Ascending aorta (tissue), 2 donors: ENCODE measurements at regions not wholly inside any gene's neighbourhood (a gene's known extent, or its start where the extent isn't known, plus 50 kb on each side); places are given as distances from the start of the nearest gene placed in this dataset.

ENCODE experiments used
- DNase-seq, 2 donors: peaks; one replicate each; pipeline ENCODE4 v3.0.0-alpha.2; 2019; ENCODE audit warnings: low spot score in 2 of 2
- H3K27ac ChIP-seq, 2 donors: fragments of 200-600 bp; sonication (generic); one replicate each; pipeline ENCODE4 v1.5.1; 2016 to 2017; ENCODE audit warnings: mild to moderate bottlenecking in 1 of 2
- H3K27me3 ChIP-seq: fragments of 200-600 bp; sonication (generic); one replicate; pipeline ENCODE4 v1.5.1; 2017
- H3K36me3 ChIP-seq, 2 donors: fragments of 200-600 bp; sonication (generic); one replicate each; pipeline ENCODE4 v1.5.1; 2016
- H3K4me1 ChIP-seq, 2 donors: fragments of 200-600 bp; sonication (generic); one replicate each; pipeline ENCODE4 v1.5.1; 2016 to 2017; ENCODE audit warnings: mild to moderate bottlenecking in 1 of 2
- H3K4me3 ChIP-seq, 2 donors: fragments of 200-600 bp; sonication (generic); one replicate each; pipeline ENCODE4 v1.5.1; 2016 to 2017; ENCODE audit warnings: mild to moderate bottlenecking in 1 of 2
- H3K9me3 ChIP-seq, 2 donors: fragments of 200-600 bp; sonication (generic); one replicate each; pipeline ENCODE4 v1.5.1; 2016
- CTCF ChIP-seq, 3 experiments: fragments of 200-600 bp in 2 of 3; fragments of 450-650 bp in 1 of 3; sonication (generic) in 2 of 3; IDR thresholded peaks; one replicate each; pipeline ENCODE4 v1.5.1; 2016 to 2019; ENCODE audit warnings: antibody characterized with exemption in 3 of 3, mild to moderate bottlenecking in 1 of 3, moderate library complexity in 1 of 3
- intact Hi-C: fragments of 100-400 bp; cut with DNase I; formaldehyde crosslinking; loops from one replicate; pipeline ENCODE4 v1.15.1; 2023

DNA sequence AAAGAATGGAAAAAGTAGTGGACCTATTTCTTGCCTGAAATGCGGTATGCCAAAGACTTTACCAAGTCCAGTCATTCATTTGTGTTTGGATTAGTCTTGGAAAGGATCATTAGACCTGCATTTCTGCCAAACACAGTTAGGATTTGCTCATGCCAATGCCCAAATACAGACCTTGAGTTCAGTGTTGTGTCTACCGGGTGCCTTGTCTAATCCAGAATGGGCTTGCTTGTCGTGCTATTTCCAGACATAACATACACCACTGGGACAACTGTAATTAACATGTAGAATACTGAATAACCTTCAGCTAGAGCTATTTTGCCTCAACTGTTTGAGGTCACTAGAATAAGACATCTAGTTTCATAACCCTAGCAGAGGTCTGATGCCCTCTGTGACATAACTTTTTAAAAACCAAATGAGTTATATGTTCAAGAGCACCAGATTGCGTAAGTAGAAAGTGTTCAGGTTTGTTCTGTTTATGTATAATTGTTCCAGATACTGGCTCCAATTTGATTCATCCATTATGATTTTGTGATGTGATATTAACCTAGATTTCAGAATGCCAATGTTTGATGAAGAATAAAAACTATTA is 145.3 kb upstream of the DPH6 start:
- Histone ChIP-seq H3K27ac (peak overlapping the region; percentile 82 to 88), H3K36me3 (no peaks in the 10 kb centered on the region), H3K9me3 (no peaks in the 10 kb centered on the region), H3K4me3 (no peak overlapping the region), H3K4me1 (peaks cover 9 to 34% of the 10 kb centered on the region in 2 donors), H3K27me3 (no peaks in the 10 kb centered on the region)
- peak in 1 of 2 donors; percentile 68 for DNase-seq
- intact Hi-C loops: loop anchor here (2.0 to 10.0 kb wide), 9 partner anchors 34 to 1410 kb away; partner anchors contain the start of genes CDIN1, DPH6 and MEIS2
- no peak for TF ChIP-seq CTCF (IDR thresholded peaks at IDR 0.05)

DNA sequence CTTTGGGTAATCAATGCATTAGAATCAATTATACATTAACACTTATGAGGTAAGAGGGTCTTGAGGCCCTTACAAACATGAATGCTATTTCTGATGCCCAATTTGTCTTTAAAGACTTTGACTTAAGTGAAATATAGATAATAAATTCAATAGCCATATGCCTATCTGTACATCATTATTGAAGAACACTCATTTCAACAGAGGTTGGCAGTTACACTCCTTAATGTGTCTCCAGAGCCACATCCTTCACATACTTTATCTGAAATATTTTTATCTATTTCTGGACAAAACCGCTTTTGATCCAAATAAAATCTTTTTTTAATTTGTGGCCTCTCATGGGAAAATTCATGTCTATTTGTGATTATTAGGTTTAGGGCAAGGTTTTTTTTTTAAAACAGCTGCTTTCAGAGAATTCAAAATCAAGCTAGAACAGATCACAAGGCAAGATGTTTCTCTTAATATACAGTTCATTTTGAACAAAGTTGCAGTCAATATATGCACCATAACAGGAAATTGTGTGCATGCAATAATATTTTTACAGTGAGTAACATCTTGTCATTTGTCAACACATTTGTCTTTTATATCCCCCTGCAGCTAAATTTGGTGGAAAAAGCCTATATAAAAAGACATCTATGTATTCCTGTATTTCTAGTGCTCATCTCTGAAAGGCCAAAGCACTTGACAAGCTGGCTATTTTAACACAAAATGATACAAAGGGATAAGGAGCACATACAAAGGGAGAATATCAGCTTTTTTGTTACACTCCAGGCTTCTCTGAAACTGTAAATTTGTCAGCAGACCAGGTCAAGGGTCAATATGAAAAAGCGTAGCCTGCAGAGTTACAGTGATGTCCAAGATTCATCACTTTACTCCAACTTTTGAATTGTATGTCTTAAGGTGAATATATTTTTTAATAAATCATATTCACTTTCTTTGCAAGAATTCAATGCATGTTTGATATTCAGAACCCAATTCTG is 146.2 kb upstream of the DPH6 start:
- no peaks in the 10 kb centered on the region for H3K9me3 ChIP-seq
- peak overlapping the region; percentile 82 to 88 for H3K27ac ChIP-seq
- peaks cover 9 to 34% of the 10 kb centered on the region in 2 donors for H3K4me1 ChIP-seq
- no peak for DNase-seq
- no peak for TF ChIP-seq CTCF (IDR thresholded peaks at IDR 0.05)
- no peaks in the 10 kb centered on the region for H3K36me3 ChIP-seq
- intact Hi-C loops: loop anchor here (2.0 to 10.0 kb wide), 9 partner anchors 35 to 1409 kb away; partner anchors contain the start of genes CDIN1, DPH6 and MEIS2
- no peak overlapping the region for H3K4me3 ChIP-seq
- no peaks in the 10 kb centered on the region for H3K27me3 ChIP-seq

GRCh38 chr15:35693286-35693685 is 147.3 kb upstream of the DPH6 start:
- H3K4me3 ChIP-seq: no peak overlapping the region
- no peak for DNase-seq
- no peaks in the 10 kb centered on the region for H3K36me3 ChIP-seq
- H3K4me1 ChIP-seq: peaks cover 14 to 43% of the 10 kb centered on the region in 2 donors
- intact Hi-C loops: loop anchor here (5.0 to 10.0 kb wide), 6 partner anchors 36 to 1322 kb away; partner anchors contain the start of gene CDIN1
- H3K27me3 ChIP-seq: no peaks in the 10 kb centered on the region
- peak overlapping the region; percentile 82 to 88 for H3K27ac ChIP-seq
- TF ChIP-seq CTCF (IDR thresholded peaks at IDR 0.05): no peak
- no peaks in the 10 kb centered on the region for H3K9me3 ChIP-seq

DNA sequence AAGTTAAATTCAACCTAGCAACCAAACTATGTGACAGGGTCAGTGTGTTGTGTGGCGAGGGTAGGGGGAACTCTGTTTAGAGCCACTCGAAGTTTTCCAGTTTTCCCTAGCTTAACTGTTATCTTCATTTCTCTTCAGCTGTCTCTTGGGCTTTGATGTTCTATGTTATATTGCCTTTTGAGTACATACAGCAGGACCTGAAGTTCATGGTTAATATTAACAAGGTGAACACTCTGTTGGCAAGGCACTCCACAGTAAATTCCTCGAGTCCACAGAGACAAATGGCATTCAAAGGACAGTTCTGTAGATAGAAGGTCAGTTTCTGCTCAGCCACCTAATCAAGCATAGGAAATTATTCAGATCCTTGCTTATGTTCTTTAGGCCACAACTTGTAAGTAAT is 147.9 kb upstream of the DPH6 start:
- Histone ChIP-seq H3K4me1 (peaks cover 14 to 46% of the 10 kb centered on the region in 2 donors), H3K36me3 (no peaks in the 10 kb centered on the region), H3K27ac (peak overlapping the region; percentile 82 to 88), H3K9me3 (no peaks in the 10 kb centered on the region), H3K27me3 (no peaks in the 10 kb centered on the region), H3K4me3 (no peak overlapping the region)
- DNase-seq: no peak
- no peak for TF ChIP-seq CTCF (IDR thresholded peaks at IDR 0.05)
- intact Hi-C loops: loop anchor here (5.0 to 10.0 kb wide), 6 partner anchors 37 to 1321 kb away; partner anchors contain the start of gene CDIN1

GRCh38 chr15:35695003-35695402 is 149.0 kb upstream of the DPH6 start:
- H3K27me3 ChIP-seq: no peaks in the 10 kb centered on the region
- peaks cover 14 to 42% of the 10 kb centered on the region in 2 donors for H3K4me1 ChIP-seq
- DNase-seq: no peak
- H3K27ac ChIP-seq: peak overlapping the region; percentile 31 to 76
- no peak for TF ChIP-seq CTCF (IDR thresholded peaks at IDR 0.05)
- H3K36me3 ChIP-seq: no peaks in the 10 kb centered on the region
- intact Hi-C loops: loop anchor here (10.0 kb wide), 3 partner anchors 660 to 1320 kb away; partner anchors contain the start of gene CDIN1
- H3K4me3 ChIP-seq: no peak overlapping the region
- H3K9me3 ChIP-seq: no peaks in the 10 kb centered on the region
